ENCODE measurements at regions not wholly inside any gene's neighbourhood (a gene's known extent, or its start where the extent isn't known, plus 50 kb on each side); places are given as distances from the start of the nearest gene placed in this dataset.

DNA sequence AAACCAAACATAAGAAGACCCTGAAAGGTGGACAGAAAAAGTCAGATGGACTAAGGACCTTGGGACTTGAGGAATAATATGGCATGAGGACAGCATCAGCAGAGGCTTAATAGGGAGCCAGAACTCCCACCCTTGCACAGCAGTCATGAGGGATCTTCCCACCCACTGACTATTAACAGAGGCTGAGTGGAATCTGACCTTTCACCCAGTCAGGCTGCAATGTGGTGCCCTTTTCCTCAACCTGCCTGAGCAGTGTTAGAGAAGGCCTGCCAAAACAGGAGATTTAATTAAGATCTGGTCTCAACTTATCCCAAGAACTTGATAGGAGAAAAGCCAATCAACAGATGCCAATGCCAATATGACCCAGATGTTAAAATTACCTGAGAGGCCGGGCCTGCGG, 481.9 kb downstream of the KDM4C start:
- Mint-ChIP-seq H3K4me1 (ENCODE audit: low read depth, unreplicated experiment) (no peaks in the 10 kb centered on the region), H3K4me3 (ENCODE audit: unreplicated experiment) (no peak overlapping the region), H3K9me3 (ENCODE audit: unreplicated experiment) (no peaks in the 10 kb centered on the region), H3K27ac (ENCODE audit: unreplicated experiment) (no peak overlapping the region), H3K27me3 (ENCODE audit: low read depth, unreplicated experiment) (no peaks in the 10 kb centered on the region), H3K36me3 (ENCODE audit: low read depth, unreplicated experiment) (no peaks in the 10 kb centered on the region)
- no peak overlapping the region for H3K4me3 ChIP-seq (ENCODE audit: insufficient read depth, low read depth, low read length)
- no peaks in the 10 kb centered on the region for H3K27me3 ChIP-seq (ENCODE audit: insufficient read depth, low read length)
- TF ChIP-seq EZH2 (IDR thresholded peaks at IDR 0.05; ENCODE audit: insufficient read depth, low read length): no peak
- TF ChIP-seq, protein P1, sequence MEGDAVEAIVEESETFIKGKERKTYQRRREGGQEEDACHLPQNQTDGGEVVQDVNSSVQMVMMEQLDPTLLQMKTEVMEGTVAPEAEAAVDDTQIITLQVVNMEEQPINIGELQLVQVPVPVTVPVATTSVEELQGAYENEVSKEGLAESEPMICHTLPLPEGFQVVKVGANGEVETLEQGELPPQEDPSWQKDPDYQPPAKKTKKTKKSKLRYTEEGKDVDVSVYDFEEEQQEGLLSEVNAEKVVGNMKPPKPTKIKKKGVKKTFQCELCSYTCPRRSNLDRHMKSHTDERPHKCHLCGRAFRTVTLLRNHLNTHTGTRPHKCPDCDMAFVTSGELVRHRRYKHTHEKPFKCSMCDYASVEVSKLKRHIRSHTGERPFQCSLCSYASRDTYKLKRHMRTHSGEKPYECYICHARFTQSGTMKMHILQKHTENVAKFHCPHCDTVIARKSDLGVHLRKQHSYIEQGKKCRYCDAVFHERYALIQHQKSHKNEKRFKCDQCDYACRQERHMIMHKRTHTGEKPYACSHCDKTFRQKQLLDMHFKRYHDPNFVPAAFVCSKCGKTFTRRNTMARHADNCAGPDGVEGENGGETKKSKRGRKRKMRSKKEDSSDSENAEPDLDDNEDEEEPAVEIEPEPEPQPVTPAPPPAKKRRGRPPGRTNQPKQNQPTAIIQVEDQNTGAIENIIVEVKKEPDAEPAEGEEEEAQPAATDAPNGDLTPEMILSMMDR (IDR thresholded peaks at IDR 0.05; ENCODE audit: insufficient read depth, low read depth, low read length): no peak
- no peak for FAIRE-seq
- H3K79me2 ChIP-seq (ENCODE audit: insufficient read depth, low read length): no peaks in the 10 kb centered on the region
- no peak overlapping the region for H3K9ac ChIP-seq (ENCODE audit: low read length)
- no peaks in the 10 kb centered on the region for H3K9me3 ChIP-seq (ENCODE audit: insufficient read depth, low read depth, low read length)
- H3K4me1 ChIP-seq (ENCODE audit: insufficient read depth, low read length): no peaks in the 10 kb centered on the region
- no peak for DNase-seq (ENCODE audit: low read depth)
- no peak overlapping the region for H2AFZ ChIP-seq (ENCODE audit: low read depth, low read length)
- no peak overlapping the region for H3K27ac ChIP-seq (ENCODE audit: low read depth, low read length)
- no peak overlapping the region for H3K4me2 ChIP-seq (ENCODE audit: low read length)
- H4K20me1 ChIP-seq (ENCODE audit: insufficient read depth, low read length): no peaks in the 10 kb centered on the region
- H3K36me3 ChIP-seq (ENCODE audit: insufficient read depth, low read length): no peaks in the 10 kb centered on the region

DNA sequence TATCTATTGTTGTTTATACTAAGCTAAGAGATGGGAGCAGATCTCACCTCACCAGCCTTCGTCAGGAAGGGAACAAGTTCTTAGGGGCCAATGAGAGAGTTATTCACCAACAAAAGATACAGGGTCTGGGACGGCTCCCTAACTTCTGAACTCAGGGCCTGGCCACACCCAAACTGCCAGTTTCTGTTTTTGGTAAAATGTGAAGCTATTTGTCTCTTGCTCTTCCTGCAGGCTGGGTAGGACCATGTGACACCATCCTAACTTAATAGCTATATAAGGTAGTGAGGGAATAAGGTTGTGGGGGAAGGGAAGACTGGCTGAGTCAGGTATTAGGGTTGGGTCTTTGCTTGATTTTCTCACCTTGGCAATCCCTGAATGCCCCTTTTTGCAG, 480.5 kb downstream of the KDM4C start:
- Mint-ChIP-seq H3K27me3 (ENCODE audit: low read depth, unreplicated experiment) (no peaks in the 10 kb centered on the region), H3K4me1 (ENCODE audit: low read depth, unreplicated experiment) (no peaks in the 10 kb centered on the region)
- no peak for FAIRE-seq

More for the DNA sequence above, 480.5 kb downstream of the KDM4C start:
- Histone ChIP-seq H4K20me1 (ENCODE audit: insufficient read depth, low read length) (no peaks in the 10 kb centered on the region), H3K9me3 (ENCODE audit: insufficient read depth, low read depth, low read length) (no peaks in the 10 kb centered on the region), H3K27ac (ENCODE audit: low read depth, low read length) (no peak overlapping the region), H3K79me2 (ENCODE audit: insufficient read depth, low read length) (no peaks in the 10 kb centered on the region), H3K9ac (ENCODE audit: low read length) (no peak overlapping the region), H3K36me3 (ENCODE audit: insufficient read depth, low read length) (no peaks in the 10 kb centered on the region), H3K27me3 (ENCODE audit: insufficient read depth, low read length) (no peaks in the 10 kb centered on the region), H3K4me1 (ENCODE audit: insufficient read depth, low read length) (no peaks in the 10 kb centered on the region), H2AFZ (ENCODE audit: low read depth, low read length) (no peak overlapping the region), H3K4me3 (ENCODE audit: insufficient read depth, low read depth, low read length) (no peak overlapping the region), H3K4me2 (ENCODE audit: low read length) (no peak overlapping the region)
- Mint-ChIP-seq H3K36me3 (ENCODE audit: low read depth, unreplicated experiment) (no peaks in the 10 kb centered on the region), H3K9me3 (ENCODE audit: unreplicated experiment) (no peaks in the 10 kb centered on the region), H3K4me3 (ENCODE audit: unreplicated experiment) (no peak overlapping the region), H3K27ac (ENCODE audit: unreplicated experiment) (no peak overlapping the region)
- TF ChIP-seq EZH2 (IDR thresholded peaks at IDR 0.05; ENCODE audit: insufficient read depth, low read length): no peak
- TF ChIP-seq, protein P1 (IDR thresholded peaks at IDR 0.05; ENCODE audit: insufficient read depth, low read depth, low read length): no peak
- no peak for DNase-seq (ENCODE audit: low read depth)

Data from astrocyte (in vitro differentiated cells and primary cell).